DOHH2 (cell line): ENCODE measurements at regions not wholly inside any gene's neighbourhood (a gene's known extent, or its start where the extent isn't known, plus 50 kb on each side); places are given as distances from the start of the nearest gene placed in this dataset.

ENCODE experiments used
- EZH2phosphoT487 ChIP-seq: fragments of 200-600 bp; sonication (generic); IDR thresholded peaks from 2 replicates; pipeline ENCODE4 v1.6.1; 2017; ENCODE audit warnings: borderline replicate concordance, mild to moderate bottlenecking, antibody characterized with exemption, low read length, moderate library complexity, mixed read lengths
- TF ChIP-seq, protein P1 (sequence below): fragments of 200-600 bp; sonication (generic); IDR thresholded peaks from one replicate; pipeline ENCODE4 v1.5.1; 2014; ENCODE audit warnings: antibody characterized with exemption, mild to moderate bottlenecking, low read depth, low read length; ENCODE audit not compliant: poor library complexity, severe bottlenecking

DNA sequence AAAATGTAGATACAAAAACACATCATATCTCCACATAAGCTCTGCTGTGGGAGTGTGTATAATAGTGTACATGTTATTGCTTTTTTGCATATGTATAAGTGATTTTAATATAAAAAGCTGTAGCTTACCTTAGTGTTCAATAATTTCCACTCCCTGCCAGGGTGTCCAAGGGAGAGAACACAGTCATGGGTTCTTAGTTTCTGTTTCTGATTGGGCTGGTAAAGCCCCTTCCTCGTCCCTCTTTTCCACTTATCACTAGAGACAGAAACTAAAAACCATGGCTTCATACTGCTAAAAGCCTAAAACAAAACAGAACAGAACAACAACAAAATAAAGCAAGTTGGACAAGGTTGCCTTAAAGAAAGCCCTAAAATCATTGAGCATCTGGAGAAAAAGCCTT, 74.4 kb upstream of the S1PR3 start:
- TF ChIP-seq, protein P1, sequence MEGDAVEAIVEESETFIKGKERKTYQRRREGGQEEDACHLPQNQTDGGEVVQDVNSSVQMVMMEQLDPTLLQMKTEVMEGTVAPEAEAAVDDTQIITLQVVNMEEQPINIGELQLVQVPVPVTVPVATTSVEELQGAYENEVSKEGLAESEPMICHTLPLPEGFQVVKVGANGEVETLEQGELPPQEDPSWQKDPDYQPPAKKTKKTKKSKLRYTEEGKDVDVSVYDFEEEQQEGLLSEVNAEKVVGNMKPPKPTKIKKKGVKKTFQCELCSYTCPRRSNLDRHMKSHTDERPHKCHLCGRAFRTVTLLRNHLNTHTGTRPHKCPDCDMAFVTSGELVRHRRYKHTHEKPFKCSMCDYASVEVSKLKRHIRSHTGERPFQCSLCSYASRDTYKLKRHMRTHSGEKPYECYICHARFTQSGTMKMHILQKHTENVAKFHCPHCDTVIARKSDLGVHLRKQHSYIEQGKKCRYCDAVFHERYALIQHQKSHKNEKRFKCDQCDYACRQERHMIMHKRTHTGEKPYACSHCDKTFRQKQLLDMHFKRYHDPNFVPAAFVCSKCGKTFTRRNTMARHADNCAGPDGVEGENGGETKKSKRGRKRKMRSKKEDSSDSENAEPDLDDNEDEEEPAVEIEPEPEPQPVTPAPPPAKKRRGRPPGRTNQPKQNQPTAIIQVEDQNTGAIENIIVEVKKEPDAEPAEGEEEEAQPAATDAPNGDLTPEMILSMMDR = no peak
- TF ChIP-seq EZH2phosphoT487 = no peak
